Keratinocyte (primary cell): ENCODE measurements at regions not wholly inside any gene's neighbourhood (a gene's known extent, or its start where the extent isn't known, plus 50 kb on each side); places are given as distances from the start of the nearest gene placed in this dataset.

Experiments
- DNase-seq: peaks from one replicate; pipeline ENCODE4 v3.0.0-alpha.2; 2011; ENCODE audit warnings: low read depth, missing footprints, low spot score
- FAIRE-seq: peaks from 2 replicates; lab custom pipeline; 2011; peaks lifted over from hg19 to GRCh38; lab: Jason Lieb, UNC
- H2AFZ ChIP-seq: 2 replicates; pipeline ENCODE4 v1.6.0; 2012; ENCODE audit warnings: low read length, control low read depth, inconsistent platforms; ENCODE audit not compliant: control insufficient read depth
- H3K27ac ChIP-seq: 2 replicates; pipeline ENCODE4 v1.5.1; 2011; ENCODE audit warnings: low read length; ENCODE audit not compliant: control insufficient read depth, insufficient read depth
- H3K27me3 ChIP-seq: 3 replicates; pipeline ENCODE4 v1.6.0; 2011; ENCODE audit warnings: low read length; ENCODE audit not compliant: control insufficient read depth, insufficient read depth; ENCODE audit errors: extremely low read depth
- H3K36me3 ChIP-seq, 2 experiments: 2 replicates in 1 of 2; 3 replicates in 1 of 2; pipeline ENCODE4 v1.5.1; 2011; ENCODE audit warnings: low read length in 2 of 2, mild to moderate bottlenecking in 1 of 2; ENCODE audit not compliant: control insufficient read depth in 2 of 2, insufficient read depth in 2 of 2; ENCODE audit errors: extremely low read depth in 1 of 2
- H3K4me1 ChIP-seq: 3 replicates; pipeline ENCODE4 v1.5.1; 2011; ENCODE audit warnings: low read length; ENCODE audit not compliant: control insufficient read depth, insufficient read depth; ENCODE audit errors: extremely low read depth
- H3K4me2 ChIP-seq: 3 replicates; pipeline ENCODE4 v1.6.0; 2011; ENCODE audit warnings: low read depth, low read length; ENCODE audit not compliant: control insufficient read depth, insufficient read depth; ENCODE audit errors: extremely low read depth
- H3K4me3 ChIP-seq, 3 experiments: fragments of 200-600 bp in 1 of 3; sonication (generic) in 1 of 3; 2 replicates in 2 of 3; 3 replicates in 1 of 3; pipeline ENCODE4 v1.5.1; 2011 to 2016; ENCODE audit warnings: low read length in 3 of 3, mild to moderate bottlenecking in 3 of 3, control low read depth in 2 of 3, inconsistent platforms in 1 of 3, low read depth in 1 of 3, mixed read lengths in 1 of 3, mixed run types in 1 of 3, moderate library complexity in 1 of 3; ENCODE audit not compliant: control insufficient read depth in 2 of 3, insufficient read depth in 2 of 3; ENCODE audit errors: extremely low read depth in 1 of 3
- H3K79me2 ChIP-seq: 2 replicates; pipeline ENCODE4 v1.6.0; 2012; ENCODE audit warnings: low read length; ENCODE audit not compliant: control insufficient read depth, insufficient read depth
- H3K9ac ChIP-seq: 3 replicates; pipeline ENCODE4 v1.6.0; 2011; ENCODE audit warnings: low read length; ENCODE audit not compliant: control insufficient read depth, insufficient read depth; ENCODE audit errors: extremely low read depth
- H3K9me1 ChIP-seq: 3 replicates; pipeline ENCODE4 v1.6.0; 2011; ENCODE audit warnings: low read length; ENCODE audit not compliant: control insufficient read depth, insufficient read depth; ENCODE audit errors: extremely low read depth
- H3K9me3 ChIP-seq: 2 replicates; pipeline ENCODE4 v1.5.1; 2012; ENCODE audit warnings: low read depth, low read length; ENCODE audit not compliant: control insufficient read depth
- H4K20me1 ChIP-seq: 3 replicates; pipeline ENCODE4 v1.6.0; 2011; ENCODE audit warnings: low read length; ENCODE audit not compliant: control insufficient read depth, insufficient read depth; ENCODE audit errors: extremely low read depth
- CTCF ChIP-seq, 3 experiments: IDR thresholded peaks in 1 of 3; conservative IDR thresholded peaks in 1 of 3; optimal IDR thresholded peaks in 1 of 3; 2 replicates in 2 of 3; 3 replicates in 1 of 3; pipeline versions ENCODE3 to v1.5.1; 2011; ENCODE audit warnings: low read length in 3 of 3, mild to moderate bottlenecking in 3 of 3, moderate library complexity in 2 of 3, control low read depth in 1 of 3, inconsistent platforms in 1 of 3; ENCODE audit not compliant: insufficient read depth in 2 of 3; ENCODE audit errors: extremely low read depth in 1 of 3
- EZH2 ChIP-seq: IDR thresholded peaks from one replicate; pipeline ENCODE4 v1.6.1; 2012; ENCODE audit warnings: inconsistent platforms, mild to moderate bottlenecking, low read length, moderate library complexity
- dilution Hi-C: fragments of 300-500 bp; cut with MboI; formaldehyde crosslinking; loops from one replicate; pipeline ENCODE4 v1.7.0; 2020; ENCODE audit warnings: low sequenced_read_pairs; ENCODE audit not compliant: extremely low pct_ligation_motif_present

GRCh38 chr15:77714023-77714422 lies 81.3 kb upstream of the LINGO1 start:
- no peaks in the 10 kb centered on the region for H4K20me1 ChIP-seq
- dilution Hi-C loops: no loop called here
- no peak overlapping the region for H3K4me3 ChIP-seq
- no peaks in the 10 kb centered on the region for H3K9me3 ChIP-seq
- H3K9me1 ChIP-seq: no peaks in the 10 kb centered on the region
- no peaks in the 10 kb centered on the region for H3K36me3 ChIP-seq
- TF ChIP-seq EZH2: no peak
- TF ChIP-seq CTCF (optimal IDR thresholded peaks at IDR 0.05 in 1 of 3, IDR thresholded peaks at IDR 0.05 in 1 of 3, conservative IDR thresholded peaks at IDR 0.05 in 1 of 3; ENCODE audit: extremely low read depth in 1 of 3, insufficient read depth in 2 of 3, low read length in 3 of 3): no peak
- FAIRE-seq (no peak), DNase-seq (no peak)
- no peaks in the 10 kb centered on the region for H3K4me1 ChIP-seq
- no peak overlapping the region for H3K27ac ChIP-seq
- peaks cover 36% of the 10 kb centered on the region for H3K27me3 ChIP-seq
- no peaks in the 10 kb centered on the region for H3K79me2 ChIP-seq
- no peak overlapping the region for H3K9ac ChIP-seq
- H2AFZ ChIP-seq: no peak overlapping the region
- no peak overlapping the region for H3K4me2 ChIP-seq

GRCh38 chr15:77713281-77713680 lies 80.6 kb upstream of the LINGO1 start:
- dilution Hi-C loops: no loop called here
- no peak overlapping the region for H3K27ac ChIP-seq
- DNase-seq: no peak
- no peaks in the 10 kb centered on the region for H4K20me1 ChIP-seq
- no peak for FAIRE-seq
- no peak overlapping the region for H2AFZ ChIP-seq
- H3K36me3 ChIP-seq: no peaks in the 10 kb centered on the region
- no peaks in the 10 kb centered on the region for H3K9me1 ChIP-seq
- H3K4me2 ChIP-seq: no peak overlapping the region
- H3K4me3 ChIP-seq: no peak overlapping the region
- no peaks in the 10 kb centered on the region for H3K4me1 ChIP-seq
- TF ChIP-seq EZH2 (no peak), CTCF (optimal IDR thresholded peaks at IDR 0.05 in 1 of 3, IDR thresholded peaks at IDR 0.05 in 1 of 3, conservative IDR thresholded peaks at IDR 0.05 in 1 of 3; ENCODE audit: extremely low read depth in 1 of 3, insufficient read depth in 2 of 3, low read length in 3 of 3) (no peak)
- H3K27me3 ChIP-seq: peaks cover 36% of the 10 kb centered on the region
- H3K9ac ChIP-seq: no peak overlapping the region
- no peaks in the 10 kb centered on the region for H3K9me3 ChIP-seq
- no peaks in the 10 kb centered on the region for H3K79me2 ChIP-seq
